ENCODE measurements at regions not wholly inside any gene's neighbourhood (a gene's known extent, or its start where the extent isn't known, plus 50 kb on each side); places are given as distances from the start of the nearest gene placed in this dataset.

DNA sequence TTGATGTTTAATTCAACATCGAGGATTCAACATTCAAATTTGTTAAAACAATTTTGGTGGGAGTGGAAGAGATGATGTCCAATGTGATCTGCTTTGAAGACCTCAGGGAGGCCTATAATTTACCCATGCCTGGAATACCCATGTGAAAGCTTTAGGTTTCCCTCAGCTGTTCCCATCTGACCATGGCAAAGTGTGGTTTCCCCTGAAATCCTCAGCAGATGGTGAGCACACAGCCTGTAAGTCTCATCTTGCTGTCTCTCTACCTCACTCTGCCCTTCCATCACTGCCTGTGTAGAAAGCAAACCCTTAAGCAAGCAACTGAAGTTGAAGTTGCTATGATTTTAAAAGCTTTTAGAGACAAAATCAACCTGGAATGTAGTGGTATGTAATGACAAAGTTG is 80.1 kb upstream of the ATF3 start:
- no peak for TF ChIP-seq EZH2 (IDR thresholded peaks at IDR 0.05; ENCODE audit: low read length, missing control alignments)
- TF ChIP-seq, protein P1, sequence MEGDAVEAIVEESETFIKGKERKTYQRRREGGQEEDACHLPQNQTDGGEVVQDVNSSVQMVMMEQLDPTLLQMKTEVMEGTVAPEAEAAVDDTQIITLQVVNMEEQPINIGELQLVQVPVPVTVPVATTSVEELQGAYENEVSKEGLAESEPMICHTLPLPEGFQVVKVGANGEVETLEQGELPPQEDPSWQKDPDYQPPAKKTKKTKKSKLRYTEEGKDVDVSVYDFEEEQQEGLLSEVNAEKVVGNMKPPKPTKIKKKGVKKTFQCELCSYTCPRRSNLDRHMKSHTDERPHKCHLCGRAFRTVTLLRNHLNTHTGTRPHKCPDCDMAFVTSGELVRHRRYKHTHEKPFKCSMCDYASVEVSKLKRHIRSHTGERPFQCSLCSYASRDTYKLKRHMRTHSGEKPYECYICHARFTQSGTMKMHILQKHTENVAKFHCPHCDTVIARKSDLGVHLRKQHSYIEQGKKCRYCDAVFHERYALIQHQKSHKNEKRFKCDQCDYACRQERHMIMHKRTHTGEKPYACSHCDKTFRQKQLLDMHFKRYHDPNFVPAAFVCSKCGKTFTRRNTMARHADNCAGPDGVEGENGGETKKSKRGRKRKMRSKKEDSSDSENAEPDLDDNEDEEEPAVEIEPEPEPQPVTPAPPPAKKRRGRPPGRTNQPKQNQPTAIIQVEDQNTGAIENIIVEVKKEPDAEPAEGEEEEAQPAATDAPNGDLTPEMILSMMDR (conservative IDR thresholded peaks at IDR 0.05 in 1 of 2, IDR thresholded peaks at IDR 0.05 in 1 of 2; ENCODE audit: low read depth in 1 of 2, low read length in 2 of 2), result no peak

Data from fibroblast of lung (primary cell).